Uterus (tissue), 2 donors: ENCODE measurements at regions not wholly inside any gene's neighbourhood (a gene's known extent, or its start where the extent isn't known, plus 50 kb on each side); places are given as distances from the start of the nearest gene placed in this dataset.

ENCODE experiments used
- CTCF ChIP-seq, 4 experiments: fragments of 200-600 bp in 2 of 4; fragments of 450-650 bp in 2 of 4; sonication (generic) in 2 of 4; IDR thresholded peaks; one replicate each; pipeline ENCODE4 v1.5.1; 2016 to 2019; ENCODE audit warnings: antibody characterized with exemption in 4 of 4, mild to moderate bottlenecking in 2 of 4, moderate library complexity in 1 of 4
- POLR2A ChIP-seq, 2 donors: fragments of 450-650 bp; IDR thresholded peaks; one replicate each; pipeline ENCODE4 v1.6.1; 2016; ENCODE audit warnings: antibody characterized with exemption in 2 of 2, mild to moderate bottlenecking in 1 of 2, moderate library complexity in 1 of 2

GRCh38 chr3:43180027-43180426 lies 74.1 kb upstream of the POMGNT2 start:
- no peak for TF ChIP-seq CTCF (IDR thresholded peaks at IDR 0.05)
- TF ChIP-seq POLR2A (IDR thresholded peaks at IDR 0.05) = no peak
